ENCODE measurements at regions not wholly inside any gene's neighbourhood (a gene's known extent, or its start where the extent isn't known, plus 50 kb on each side); places are given as distances from the start of the nearest gene placed in this dataset.

DNA sequence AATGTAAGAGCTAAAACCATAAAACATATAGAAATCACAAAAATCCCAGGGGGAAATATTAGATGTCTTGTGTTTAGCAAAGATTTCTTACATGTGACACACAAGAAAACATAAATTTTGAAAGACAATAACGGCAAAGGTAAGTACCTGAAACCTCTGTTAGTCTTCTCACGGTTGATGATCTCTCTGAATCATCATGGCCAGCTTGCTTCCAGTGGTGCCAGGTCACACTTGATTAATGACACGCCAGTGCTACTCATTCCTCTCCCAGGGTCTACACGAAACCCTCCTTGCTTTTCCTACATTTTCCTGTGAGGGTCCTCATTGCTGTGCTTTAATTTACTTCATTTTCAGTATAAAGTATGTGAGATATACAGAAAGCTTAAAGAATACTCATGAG lies 114.4 kb upstream of the PARP11 start:
- TF ChIP-seq EZH2 (IDR thresholded peaks at IDR 0.05; ENCODE audit: insufficient read depth, poor library complexity, severe bottlenecking) (no peak), EZH2phosphoT487 (IDR thresholded peaks at IDR 0.05; ENCODE audit: insufficient read depth, low read depth) (no peak)
